Cardiac muscle cell (in vitro differentiated cells and primary cell): ENCODE measurements at regions not wholly inside any gene's neighbourhood (a gene's known extent, or its start where the extent isn't known, plus 50 kb on each side); places are given as distances from the start of the nearest gene placed in this dataset.

Source experiments
- DNase-seq, 2 donors: peaks; one replicate each; pipeline versions ENCODE4 v3.0.0 to v3.0.0-alpha.2; 2010 to 2017; ENCODE audit warnings: low read depth in 1 of 2, low spot score in 1 of 2
- H3K27ac ChIP-seq: fragments of 200-600 bp; sonication (generic); 2 replicates; pipeline ENCODE4 v1.5.1; 2016
- H3K27me3 ChIP-seq: fragments of 200-600 bp; sonication (generic); 2 replicates; pipeline ENCODE4 v1.6.0; 2016; ENCODE audit warnings: control low read depth
- H3K36me3 ChIP-seq: fragments of 200-600 bp; sonication (generic); 2 replicates; pipeline ENCODE4 v1.5.1; 2016; ENCODE audit warnings: control low read depth
- H3K4me1 ChIP-seq: fragments of 200-600 bp; sonication (generic); 2 replicates; pipeline ENCODE4 v1.8.1; 2017; ENCODE audit warnings: low read depth, mild to moderate bottlenecking, mixed run types
- H3K4me3 ChIP-seq: fragments of 200-600 bp; sonication (generic); 2 replicates; pipeline ENCODE4 v1.5.1; 2016; ENCODE audit warnings: mild to moderate bottlenecking
- H3K9me3 ChIP-seq: fragments of 200-600 bp; sonication (generic); 2 replicates; pipeline ENCODE4 v1.5.1; 2017; ENCODE audit warnings: low read depth, mild to moderate bottlenecking, control low read depth
- CTCF ChIP-seq: IDR thresholded peaks from 2 replicates; pipeline ENCODE4 v1.5.1; 2012; ENCODE audit warnings: low read depth, mild to moderate bottlenecking, low read length

GRCh38 chr12:4012073-4012472 is 138.9 kb upstream of the PARP11 start:
- no peak overlapping the region for H3K4me3 ChIP-seq
- H3K36me3 ChIP-seq = no peaks in the 10 kb centered on the region
- no peak for DNase-seq
- H3K9me3 ChIP-seq = no peaks in the 10 kb centered on the region
- TF ChIP-seq CTCF = no peak
- H3K4me1 ChIP-seq = no peaks in the 10 kb centered on the region
- H3K27me3 ChIP-seq = no peaks in the 10 kb centered on the region
- no peak overlapping the region for H3K27ac ChIP-seq

GRCh38 chr12:4011597-4011996 is 138.4 kb upstream of the PARP11 start:
- no peak for TF ChIP-seq CTCF
- no peaks in the 10 kb centered on the region for H3K36me3 ChIP-seq
- H3K4me3 ChIP-seq = no peak overlapping the region
- no peak for DNase-seq
- no peak overlapping the region for H3K27ac ChIP-seq
- no peaks in the 10 kb centered on the region for H3K9me3 ChIP-seq
- H3K4me1 ChIP-seq = no peaks in the 10 kb centered on the region
- no peaks in the 10 kb centered on the region for H3K27me3 ChIP-seq

- Histone ChIP-seq H3K36me3 (no peaks in the 10 kb centered on the region), H3K27me3 (no peaks in the 10 kb centered on the region), H3K9me3 (no peaks in the 10 kb centered on the region), H3K27ac (no peak overlapping the region), H3K4me1 (no peaks in the 10 kb centered on the region), H3K4me3 (no peak overlapping the region)
- no peak for TF ChIP-seq CTCF
- DNase-seq = no peak
These were observed 136.9 kb upstream of the PARP11 start for GRCh38 chr12:4009979-4010704.

GRCh38 chr12:4006743-4007142 is 133.5 kb upstream of the PARP11 start:
- no peaks in the 10 kb centered on the region for H3K27me3 ChIP-seq
- no peaks in the 10 kb centered on the region for H3K9me3 ChIP-seq
- H3K36me3 ChIP-seq = no peaks in the 10 kb centered on the region
- H3K4me1 ChIP-seq = no peaks in the 10 kb centered on the region
- H3K27ac ChIP-seq = no peak overlapping the region
- no peak for TF ChIP-seq CTCF
- no peak overlapping the region for H3K4me3 ChIP-seq
- DNase-seq = no peak

- H3K4me3 ChIP-seq = no peak overlapping the region
- TF ChIP-seq CTCF = no peak
- no peaks in the 10 kb centered on the region for H3K9me3 ChIP-seq
- DNase-seq = no peak
- no peaks in the 10 kb centered on the region for H3K27me3 ChIP-seq
- H3K4me1 ChIP-seq = no peaks in the 10 kb centered on the region
- H3K36me3 ChIP-seq = no peaks in the 10 kb centered on the region
- no peak overlapping the region for H3K27ac ChIP-seq
These were observed 132.7 kb upstream of the PARP11 start for GRCh38 chr12:4005851-4006430.
